GM18870 (cell line): ENCODE measurements at regions not wholly inside any gene's neighbourhood (a gene's known extent, or its start where the extent isn't known, plus 50 kb on each side); places are given as distances from the start of the nearest gene placed in this dataset.
A peak's percentile ranks its signal among the peaks of the same experiment; 100 is the strongest.

Experiments used
- ATAC-seq: cut with Tn5 transposase; IDR thresholded peaks from one replicate; pipeline ENCODE4 v1.9.1; 2021; ENCODE audit warnings: moderate library complexity; ENCODE audit not compliant: unreplicated experiment

DNA sequence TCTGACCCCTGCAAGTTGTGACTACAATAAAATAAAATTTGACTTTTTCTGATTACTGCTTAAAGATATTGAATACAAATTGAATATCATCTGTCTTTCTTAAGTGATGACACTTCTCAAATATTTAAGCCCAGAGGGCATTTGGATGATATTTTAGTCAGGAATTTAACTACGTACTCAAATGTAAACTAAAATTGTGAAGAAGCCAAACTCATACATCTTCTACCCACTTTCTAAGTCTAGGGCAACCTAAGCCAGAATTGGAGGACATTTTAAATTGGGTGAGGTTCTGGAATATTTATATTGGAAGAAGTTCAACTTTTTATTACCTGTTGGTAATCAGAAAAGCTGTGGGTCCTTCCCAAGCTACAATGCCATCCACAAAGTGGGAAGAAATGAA is 149.1 kb upstream of the WDR11 start:
- no peak for ATAC-seq

DNA sequence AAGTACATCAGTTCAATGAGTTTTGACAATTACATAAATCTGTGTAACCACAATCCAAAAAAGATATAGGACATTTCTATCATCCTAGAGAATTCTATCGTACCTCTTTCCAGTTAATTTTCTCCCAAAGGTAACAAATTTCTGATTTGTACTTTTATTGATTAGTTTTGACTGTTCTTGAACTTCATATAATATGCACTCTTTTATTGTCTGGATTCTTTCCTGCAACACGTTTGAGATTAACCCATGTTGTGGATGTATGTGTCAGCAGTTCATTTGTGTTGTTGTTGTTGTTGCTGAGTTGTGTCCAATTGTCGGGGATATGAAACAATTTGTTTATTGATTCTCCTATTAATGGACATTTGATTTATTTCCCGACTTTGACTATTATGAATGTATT is 145.9 kb upstream of the WDR11 start:
- ATAC-seq: no peak

DNA sequence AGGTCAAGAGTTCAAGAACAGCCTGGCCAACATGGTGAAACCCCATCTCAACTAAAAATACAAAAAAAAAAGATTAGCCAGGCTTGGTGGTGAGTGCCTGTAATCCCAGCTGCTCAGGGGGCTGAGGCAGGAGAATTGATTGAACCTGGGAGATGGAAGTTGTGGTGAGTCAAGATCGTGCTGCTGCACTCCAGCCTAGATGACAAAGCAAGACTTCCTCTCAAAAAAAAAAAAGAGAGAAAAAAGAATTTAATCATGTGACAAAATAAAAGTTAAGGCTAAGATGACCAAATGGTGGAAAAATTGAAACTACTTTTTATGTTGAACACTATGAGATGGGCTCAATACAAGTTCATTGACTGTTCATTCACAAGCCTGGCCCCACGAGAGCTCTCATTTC is 141.1 kb upstream of the WDR11 start:
- no peak for ATAC-seq

DNA sequence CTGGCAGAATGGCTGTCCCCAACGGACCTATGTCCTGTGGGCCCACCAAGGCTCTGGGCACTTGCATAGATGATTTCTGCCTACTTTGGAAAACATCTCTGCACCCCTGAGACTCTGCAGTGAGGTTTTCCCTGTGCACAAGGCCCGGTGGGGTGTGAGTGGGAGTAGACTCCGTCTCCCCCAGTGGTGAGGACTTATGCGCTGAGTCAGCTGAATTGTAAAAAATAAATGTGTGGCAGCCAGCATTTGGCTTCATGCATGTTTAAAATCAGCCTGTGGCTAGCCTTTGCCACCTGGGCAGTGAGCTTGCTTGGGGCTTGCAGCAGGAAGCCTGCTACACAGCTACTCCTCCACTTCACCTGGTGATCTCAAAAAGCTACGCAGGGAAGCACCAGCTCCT is 139.3 kb upstream of the WDR11 start:
- ATAC-seq: no peak

DNA sequence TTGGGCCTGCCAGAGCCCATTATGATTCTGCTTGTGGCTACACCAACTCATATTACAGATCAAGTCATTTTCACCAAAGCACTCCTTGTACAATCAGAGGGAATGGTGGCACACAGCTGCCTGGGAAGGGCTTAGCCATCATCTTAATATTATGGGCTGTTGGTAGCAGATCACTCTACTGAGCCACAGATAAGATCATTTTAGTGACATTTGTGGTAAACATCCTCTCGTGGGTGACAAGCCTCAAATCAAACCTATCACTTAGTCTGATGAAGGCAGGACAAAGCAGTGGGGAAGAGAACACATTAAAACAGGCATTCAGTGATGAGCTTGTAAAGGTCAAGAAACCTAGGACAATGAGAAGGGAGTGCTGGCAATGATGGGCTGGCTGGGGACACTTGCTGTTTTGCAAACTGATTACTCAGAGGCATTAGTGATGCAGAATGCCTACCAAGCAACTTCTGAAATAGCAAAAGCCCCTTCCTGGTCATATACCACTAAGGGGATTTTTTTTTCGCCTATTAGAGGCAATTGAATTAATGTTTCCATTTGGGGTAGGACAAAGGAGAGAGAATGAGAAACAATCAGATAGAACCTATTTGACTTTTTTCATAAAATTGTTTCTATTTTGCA is 137.5 kb upstream of the WDR11 start:
- ATAC-seq: no peak

DNA sequence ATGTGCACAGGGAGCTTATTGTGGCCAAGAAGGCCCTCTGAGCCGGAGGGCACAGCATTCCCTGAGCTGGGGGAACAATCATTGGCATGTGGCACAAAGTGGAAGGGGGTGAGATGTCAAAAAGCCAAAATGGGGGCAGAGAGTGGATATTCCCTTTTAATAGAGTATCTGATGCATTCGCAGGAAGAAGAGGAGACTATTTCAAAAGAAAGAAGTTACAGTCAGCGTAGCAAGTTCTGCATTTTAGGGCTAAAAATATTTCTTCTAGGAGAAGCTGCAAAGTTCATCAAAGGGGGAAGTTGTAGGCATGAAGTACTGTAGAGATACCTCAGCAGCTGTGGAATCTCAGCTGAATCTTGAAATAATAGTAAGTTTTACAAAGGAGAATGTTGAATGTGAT is 136.0 kb upstream of the WDR11 start:
- ATAC-seq: no peak

DNA sequence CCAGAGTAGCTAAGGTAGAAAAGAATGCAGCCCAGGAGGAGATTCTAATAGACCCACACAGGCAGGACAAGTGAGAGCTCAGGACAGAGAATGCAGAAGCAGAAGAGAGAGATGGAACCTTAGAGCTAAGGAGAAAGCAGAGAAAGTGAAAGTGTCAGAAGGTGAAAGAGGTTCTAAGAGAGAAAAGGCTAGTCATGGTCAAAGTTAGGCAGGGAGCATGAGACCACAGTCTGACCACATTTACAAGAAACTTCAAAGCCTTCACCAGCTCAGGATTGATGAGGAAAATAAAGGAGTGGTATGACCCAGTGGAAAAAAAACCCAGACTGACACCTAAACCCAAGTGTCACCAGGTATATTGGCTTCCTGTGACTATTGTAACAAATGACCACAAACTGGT is 131.8 kb upstream of the WDR11 start:
- peak; percentile 74 for ATAC-seq

DNA sequence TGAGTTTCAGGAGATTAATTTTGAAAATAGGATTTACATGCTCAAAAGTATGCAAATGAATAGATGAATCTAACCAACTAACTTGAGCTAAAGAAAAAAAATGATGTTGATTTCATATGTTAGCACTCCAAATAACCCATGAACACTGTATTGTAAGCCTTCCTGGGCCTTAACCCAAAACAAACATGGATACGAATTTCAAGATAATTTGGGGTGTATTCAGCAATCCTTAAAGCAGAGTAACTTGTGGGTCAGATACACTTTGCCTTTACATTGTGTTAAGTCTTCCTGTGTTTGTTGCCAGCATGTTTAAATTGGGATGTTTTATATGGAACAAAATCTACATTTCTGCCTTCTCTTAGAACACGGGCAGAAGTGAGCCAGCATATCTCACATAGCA is 124.2 kb upstream of the WDR11 start:
- ATAC-seq: no peak

DNA sequence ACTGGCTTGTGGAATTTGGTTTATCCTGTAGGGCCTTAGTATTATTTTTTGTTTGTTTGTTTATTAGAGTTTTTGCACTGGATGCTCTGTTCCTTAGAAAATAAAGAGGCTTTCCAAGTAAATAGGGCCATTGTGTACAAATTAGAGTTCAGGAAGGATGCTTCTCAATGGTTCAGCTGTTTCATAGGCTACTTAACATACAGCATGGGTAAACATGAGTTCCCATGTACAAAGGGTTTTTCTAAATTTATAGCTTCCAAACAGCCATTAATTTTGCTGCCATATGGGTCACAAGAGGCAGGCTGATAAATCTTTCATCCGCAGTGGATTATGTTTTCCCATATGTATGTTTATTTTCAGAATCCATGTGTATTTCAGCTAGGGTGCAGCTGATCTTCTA is 121.6 kb upstream of the WDR11 start:
- no peak for ATAC-seq

DNA sequence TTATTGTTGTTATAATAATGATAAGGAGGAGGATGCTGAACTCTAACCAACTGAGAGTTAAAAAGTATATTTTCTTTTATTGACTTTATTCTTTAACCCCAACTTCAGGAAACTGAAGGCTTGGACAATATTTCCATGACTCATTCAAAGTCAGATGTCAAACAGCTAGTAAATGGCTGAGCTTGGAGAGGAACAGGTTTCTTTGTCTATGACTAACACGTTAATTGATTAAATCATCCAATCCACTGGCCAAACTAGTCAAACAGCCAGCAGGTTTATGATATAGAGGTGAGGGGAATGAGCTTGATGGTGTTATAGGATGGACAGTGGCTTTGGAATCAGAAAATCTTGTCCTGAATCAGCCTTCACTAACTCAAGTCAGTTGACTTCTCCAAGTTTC is 119.1 kb upstream of the WDR11 start:
- no peak for ATAC-seq

DNA sequence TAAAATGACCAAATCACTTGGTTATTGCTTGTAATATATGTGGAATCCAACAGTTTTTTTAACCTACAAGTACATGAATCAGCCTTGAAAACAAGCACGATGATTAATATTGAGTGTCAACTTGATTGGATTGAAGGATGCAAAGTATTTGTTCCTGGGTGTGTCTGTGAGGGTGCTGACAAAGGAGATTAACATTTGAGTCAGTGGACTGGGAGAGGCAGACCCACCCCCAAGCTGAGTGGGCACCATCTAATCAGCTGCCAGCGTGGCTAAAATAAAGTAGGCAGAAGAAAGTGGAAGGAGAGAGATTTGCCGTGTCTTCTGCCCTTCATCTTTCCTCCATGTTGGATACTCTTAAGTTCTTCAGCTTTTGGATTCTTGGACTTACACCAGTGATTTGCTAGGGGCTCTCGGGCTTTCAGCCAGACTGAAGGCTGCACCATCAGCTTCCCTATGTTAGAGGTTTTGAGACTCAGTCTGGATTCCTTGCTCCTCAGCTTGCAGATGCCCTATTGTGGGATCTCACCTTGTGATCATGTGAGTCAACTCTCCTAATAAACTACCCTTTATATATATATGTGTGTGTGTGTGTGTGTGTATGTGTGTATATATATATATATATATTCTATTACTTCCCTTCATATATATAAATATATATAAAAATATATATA is 118.4 kb upstream of the WDR11 start:
- no peak for ATAC-seq

DNA sequence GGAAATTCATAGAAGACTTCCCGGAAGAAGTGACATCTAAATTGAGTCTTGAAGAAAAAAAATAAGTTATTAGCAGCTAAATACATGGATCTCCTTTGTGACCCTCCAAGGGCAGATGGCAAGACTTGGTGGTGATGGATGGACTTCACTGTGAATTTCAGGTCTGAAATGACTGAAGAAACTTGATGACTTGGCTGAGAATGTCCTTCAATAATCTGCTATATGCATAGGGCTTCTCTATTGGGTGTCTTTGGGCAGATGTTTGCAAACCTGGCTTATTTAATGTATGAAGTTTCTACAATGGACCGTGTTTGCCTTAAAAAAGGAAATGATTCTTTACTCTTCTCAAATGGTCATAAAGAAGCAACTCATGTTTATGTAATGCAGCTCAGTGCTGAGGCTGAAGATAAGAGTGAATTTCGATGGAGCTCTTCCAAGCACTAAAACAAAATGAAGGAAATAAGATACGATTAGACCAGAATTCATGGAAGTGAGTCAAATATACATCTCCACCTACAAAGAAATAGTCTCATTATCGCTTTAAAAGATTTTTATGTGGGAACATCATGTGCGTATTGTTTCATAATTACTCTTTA is 116.6 kb upstream of the WDR11 start:
- ATAC-seq: no peak

DNA sequence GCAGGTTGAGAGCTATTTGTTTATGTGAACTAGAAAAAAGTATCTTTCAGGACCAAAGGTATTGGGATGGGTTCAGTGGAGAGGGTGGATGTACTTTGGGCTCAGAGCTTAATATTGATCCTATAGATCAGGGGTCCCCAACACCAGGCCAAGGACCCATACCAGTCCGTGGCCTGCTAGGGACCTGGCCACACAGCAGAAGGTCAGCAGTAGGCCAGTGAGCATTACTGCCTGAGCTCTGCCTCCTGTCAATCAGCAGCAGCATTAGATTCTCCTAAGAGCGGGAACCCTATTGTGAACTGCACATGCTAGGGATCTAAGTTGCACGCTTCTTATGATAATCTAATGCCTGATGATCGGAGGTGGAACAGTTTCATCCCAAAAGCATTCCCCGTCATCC is 115.8 kb upstream of the WDR11 start:
- ATAC-seq: no peak

DNA sequence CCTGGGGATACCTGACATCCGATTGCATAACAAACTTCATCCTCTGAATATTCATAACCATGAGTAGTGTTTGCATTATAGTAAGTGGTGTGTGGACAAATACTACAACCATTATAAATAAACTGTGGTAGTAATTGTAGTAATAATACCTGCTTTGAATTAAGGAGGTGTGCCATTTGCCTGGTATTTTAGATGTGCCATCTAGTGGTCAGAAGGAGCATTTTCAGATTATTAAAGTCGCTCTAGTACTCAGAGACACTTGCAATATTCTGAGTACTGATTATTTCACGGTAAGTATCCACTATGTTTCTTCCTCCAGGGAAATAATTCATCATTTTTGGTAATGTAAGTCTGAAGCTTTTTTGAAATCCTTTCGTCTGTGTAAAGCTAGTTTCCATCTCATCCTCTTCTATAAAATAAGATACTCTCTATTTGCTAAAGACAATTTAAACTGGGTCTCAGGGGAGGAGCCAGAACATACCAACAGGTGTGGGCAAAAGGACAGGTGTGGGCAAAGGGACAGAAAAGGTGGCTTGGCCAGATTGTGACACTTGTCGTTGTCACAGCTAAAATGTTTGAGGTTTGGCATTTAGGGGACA is 115.3 kb upstream of the WDR11 start:
- ATAC-seq: no peak

DNA sequence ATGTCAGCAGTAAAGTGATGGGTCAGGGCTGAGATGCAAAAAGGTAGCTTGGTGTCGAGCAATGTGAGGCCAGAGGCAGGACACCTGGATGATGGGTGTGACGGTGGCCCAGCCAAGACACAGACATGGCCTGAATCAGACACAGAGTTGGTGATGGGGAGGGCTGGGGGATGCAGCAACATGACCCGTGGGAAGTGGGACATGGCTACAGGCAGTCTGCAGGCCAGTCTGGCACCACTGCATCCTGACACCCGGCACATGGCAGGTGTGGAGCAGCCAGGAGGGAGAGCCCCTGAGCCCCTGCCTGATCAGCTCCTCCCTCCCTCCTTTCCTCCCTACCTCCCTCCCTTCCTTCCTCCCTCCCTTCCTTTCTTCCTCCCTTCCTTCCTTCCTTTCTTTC is 114.8 kb upstream of the WDR11 start:
- ATAC-seq: no peak

DNA sequence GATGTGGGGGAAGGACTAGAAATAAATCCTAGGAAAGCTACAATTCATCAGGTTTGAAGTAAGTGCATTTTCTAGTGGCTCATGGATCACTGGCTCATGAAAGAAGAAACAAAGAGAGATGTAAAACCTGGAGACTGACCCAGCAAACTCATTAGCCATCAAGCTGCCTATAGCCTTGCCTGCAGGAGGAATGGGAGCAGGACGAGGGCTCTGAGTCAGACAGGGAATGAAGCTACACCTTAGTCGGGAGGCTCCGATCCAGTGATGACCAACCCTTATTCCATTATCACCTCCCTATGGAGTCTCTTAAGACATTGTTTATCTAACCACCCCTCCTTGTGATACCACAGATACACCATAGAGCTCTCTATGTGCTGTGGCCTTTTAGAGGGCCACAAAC is 112.5 kb upstream of the WDR11 start:
- ATAC-seq: no peak

DNA sequence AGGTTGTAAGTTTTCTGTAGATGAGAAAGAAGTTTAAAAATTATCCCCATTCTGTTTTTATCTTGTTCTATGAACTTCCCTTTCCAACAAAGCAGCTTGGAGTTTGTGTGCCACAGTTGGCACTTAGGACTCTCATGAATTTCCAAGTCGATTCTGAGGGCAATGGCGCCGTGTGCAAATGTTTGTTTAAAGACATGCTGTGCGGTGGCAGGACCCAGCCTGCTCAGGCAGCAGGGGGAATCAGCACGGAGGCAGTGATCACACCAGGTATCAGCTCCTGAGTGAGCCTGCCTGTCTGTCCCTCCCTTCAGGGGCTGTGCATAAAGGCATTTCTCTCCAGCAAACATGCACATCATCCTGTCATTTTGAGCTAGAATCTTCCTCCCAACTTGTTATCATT is 109.8 kb upstream of the WDR11 start:
- ATAC-seq: no peak

DNA sequence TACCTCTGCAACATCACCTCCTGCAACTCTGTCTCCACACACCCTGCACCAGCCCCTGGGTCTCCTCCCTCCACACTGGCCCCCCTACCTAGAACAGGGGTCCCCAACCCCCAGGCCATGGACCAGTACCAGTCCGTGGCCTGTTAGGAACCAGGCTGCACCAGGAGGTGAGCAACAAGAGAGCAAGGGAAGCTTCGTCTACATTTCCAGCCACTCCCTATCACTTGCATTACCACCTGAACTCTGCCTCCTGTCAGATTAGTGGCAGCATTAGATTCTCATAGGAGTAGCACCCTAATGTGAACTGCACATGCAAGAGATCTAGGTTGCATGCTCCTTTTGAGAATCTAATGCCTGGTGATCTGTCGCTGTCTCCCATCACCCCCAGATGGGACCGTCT is 108.8 kb upstream of the WDR11 start:
- ATAC-seq: no peak

DNA sequence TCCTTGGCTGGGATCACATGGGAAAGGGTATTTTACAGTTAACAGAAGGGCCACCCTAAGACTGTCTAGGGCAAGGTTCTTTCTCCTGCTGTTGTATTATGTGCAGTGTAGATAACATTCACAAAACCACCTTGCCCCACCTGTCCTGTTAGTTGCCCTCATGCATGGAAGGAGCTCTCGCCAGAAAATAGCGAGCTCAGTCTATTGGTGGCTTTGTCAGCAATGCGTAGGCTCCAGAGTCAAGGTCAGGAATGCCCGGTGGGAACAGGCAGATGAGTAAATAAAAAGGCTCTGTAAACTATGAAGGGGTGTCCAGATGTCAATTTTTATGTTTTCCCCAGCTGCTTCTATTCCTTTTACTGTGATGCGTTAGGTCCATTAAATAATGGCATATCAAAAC is 107.1 kb upstream of the WDR11 start:
- no peak for ATAC-seq

DNA sequence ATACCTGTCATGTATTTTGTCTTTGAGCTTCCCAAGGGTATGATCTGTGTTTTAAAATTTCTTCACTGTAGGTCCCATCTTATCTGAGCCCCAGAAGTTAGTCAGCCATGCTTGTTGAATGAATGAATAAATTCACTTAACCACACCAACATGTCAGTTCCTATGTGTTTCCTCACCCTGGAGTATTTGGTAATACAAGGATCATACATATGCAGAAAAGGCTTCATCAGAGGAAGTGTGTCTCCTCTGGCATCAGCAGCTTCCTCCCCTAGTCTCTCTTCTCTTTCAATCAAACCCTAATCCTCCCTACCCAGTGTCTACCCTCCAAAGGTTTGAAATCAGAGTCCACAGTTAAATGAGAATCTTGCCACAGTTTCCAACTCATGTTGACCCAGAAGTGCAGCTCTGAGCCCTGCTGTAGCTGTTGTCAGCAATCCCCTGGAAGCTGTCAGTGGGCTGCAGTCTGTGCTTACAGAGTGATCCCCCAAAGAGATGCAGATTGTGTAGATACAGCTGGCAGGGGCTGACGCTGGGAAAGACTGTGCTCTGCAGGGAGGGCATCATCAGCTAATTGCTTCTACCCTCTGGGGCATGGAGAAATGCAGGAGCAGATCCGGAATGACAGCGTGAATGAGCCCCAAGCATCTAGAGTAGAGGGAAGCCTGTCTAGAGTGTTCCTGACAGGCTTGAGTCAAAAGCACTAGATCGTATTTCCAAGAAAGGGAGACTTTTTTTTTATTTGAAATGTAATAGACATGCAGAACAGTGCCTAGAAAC is 105.0 kb upstream of the WDR11 start:
- ATAC-seq: no peak

DNA sequence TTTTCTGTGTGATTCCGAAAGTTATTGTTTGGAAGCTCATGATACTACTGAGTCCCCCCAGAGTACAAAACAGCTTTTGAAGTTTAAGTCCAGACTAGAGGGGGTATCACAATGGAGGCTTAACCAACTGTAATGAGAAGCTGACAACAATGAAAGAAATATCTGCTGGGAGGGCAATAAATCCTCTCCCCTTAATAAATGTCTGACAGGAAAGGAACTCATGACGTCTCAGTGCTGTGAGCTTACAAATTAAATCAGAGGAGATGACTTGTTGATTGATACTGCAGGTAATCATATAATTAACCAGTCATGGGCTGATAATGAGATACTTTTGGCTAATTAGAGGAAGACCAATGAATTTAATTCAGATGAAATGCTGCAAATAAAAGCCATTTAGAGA is 102.6 kb upstream of the WDR11 start:
- no peak for ATAC-seq

DNA sequence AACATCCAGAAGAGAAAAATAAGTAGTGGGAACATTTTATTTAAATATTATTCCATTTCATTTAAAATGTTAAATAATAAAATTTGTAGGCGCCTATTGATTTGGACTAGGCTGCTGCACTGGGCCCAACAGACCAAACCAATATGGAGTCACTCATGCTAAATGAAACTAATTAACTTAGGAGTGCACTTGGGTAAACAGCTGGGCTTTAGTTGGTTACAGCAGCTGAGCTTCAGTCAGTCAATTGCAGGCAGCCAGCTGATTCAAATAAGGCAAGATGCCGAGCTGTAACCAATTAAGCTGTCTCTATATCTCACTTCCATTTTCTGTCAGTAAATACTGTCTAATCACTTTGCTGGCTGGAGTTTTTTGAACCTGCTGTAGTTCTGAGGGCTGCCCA is 102.1 kb upstream of the WDR11 start:
- no peak for ATAC-seq
